SK-N-MC (cell line): ENCODE measurements at regions not wholly inside any gene's neighbourhood (a gene's known extent, or its start where the extent isn't known, plus 50 kb on each side); places are given as distances from the start of the nearest gene placed in this dataset.
A peak's percentile ranks its signal among the peaks of the same experiment; 100 is the strongest.

Source experiments
- EZH2 ChIP-seq: fragments of 200-600 bp; sonication (generic); IDR thresholded peaks from one replicate; pipeline ENCODE4 v1.6.1; 2017; ENCODE audit warnings: antibody characterized with exemption
- POLR2AphosphoS5 ChIP-seq: IDR thresholded peaks from 2 replicates; pipeline ENCODE4 v1.6.1; 2012; ENCODE audit warnings: mild to moderate bottlenecking, low read depth, low read length, borderline replicate concordance

GRCh38 chr22:46035742-46036557, 59.0 kb upstream of the WNT7B start:
- TF ChIP-seq POLR2AphosphoS5 (peak; percentile 77), EZH2 (no peak)
